Activated CD4-positive, alpha-beta memory T cell treated with anti-CD3 and anti-CD28 coated beads, Interleukin-2, amount 10 ng/mL, durations not matched to agents 7 days and 5 days (primary cell): ENCODE measurements at regions not wholly inside any gene's neighbourhood (a gene's known extent, or its start where the extent isn't known, plus 50 kb on each side); places are given as distances from the start of the nearest gene placed in this dataset.

Source experiments
- CTCF ChIA-PET: fragments of 350-600 bp; sonication (Branson Sonifier 250); formaldehyde crosslinking; loops from one replicate; lab custom pipeline; 2021; ENCODE audit warnings: antibody characterized with exemption, inconsistent platforms; lab: Charles Lee
- POLR2A ChIA-PET: fragments of 350-600 bp; sonication (Branson Sonifier 250); formaldehyde crosslinking; loops from one replicate; lab custom pipeline; 2021; ENCODE audit warnings: antibody characterized with exemption; lab: Charles Lee
- DNase-seq: peaks from one replicate; pipeline ENCODE4 v3.0.0-alpha.2; 2020
- H3K27ac Mint-ChIP-seq: one replicate; pipeline ENCODE4 v1.8.0; 2021; ENCODE audit warnings: mild to moderate bottlenecking, mixed read lengths
- H3K27me3 Mint-ChIP-seq: one replicate; pipeline ENCODE4 v1.8.0; 2021; ENCODE audit warnings: mixed read lengths
- H3K36me3 Mint-ChIP-seq: one replicate; pipeline ENCODE4 v1.8.0; 2021; ENCODE audit warnings: low read depth, mixed read lengths
- H3K4me1 Mint-ChIP-seq: one replicate; pipeline ENCODE4 v1.8.0; 2021; ENCODE audit warnings: mixed read lengths
- H3K4me3 Mint-ChIP-seq: one replicate; pipeline ENCODE4 v1.8.0; 2021; ENCODE audit warnings: mild to moderate bottlenecking, mixed read lengths
- H3K9me3 Mint-ChIP-seq: one replicate; pipeline ENCODE4 v1.8.0; 2021; ENCODE audit warnings: mixed read lengths

DNA sequence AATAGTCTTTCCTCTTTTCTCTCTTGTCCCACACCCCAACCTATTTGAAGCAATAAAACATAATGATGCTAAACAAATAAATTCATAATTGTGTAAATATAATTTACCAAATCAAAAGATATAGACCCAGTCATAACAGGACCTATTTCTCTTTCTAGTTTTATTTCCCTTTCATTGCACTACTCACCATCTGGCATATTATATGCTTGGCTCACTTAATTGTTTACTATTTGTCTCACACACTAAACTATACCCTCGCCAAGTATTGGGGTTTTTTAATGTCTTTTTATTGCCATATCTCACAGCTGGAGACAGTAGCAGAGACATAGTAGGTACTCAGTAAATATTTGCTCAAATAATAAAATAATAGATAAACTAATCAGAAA is 597.5 kb upstream of the PCDH15 start:
- Mint-ChIP-seq H3K4me1 (no peaks in the 10 kb centered on the region), H3K4me3 (no peak overlapping the region), H3K36me3 (no peaks in the 10 kb centered on the region), H3K27ac (no peak overlapping the region), H3K27me3 (no peaks in the 10 kb centered on the region), H3K9me3 (peaks cover 2% of the 10 kb centered on the region)
- no peak for DNase-seq
- ChIA-PET CTCF (no interaction called here), POLR2A (no interaction called here)

DNA sequence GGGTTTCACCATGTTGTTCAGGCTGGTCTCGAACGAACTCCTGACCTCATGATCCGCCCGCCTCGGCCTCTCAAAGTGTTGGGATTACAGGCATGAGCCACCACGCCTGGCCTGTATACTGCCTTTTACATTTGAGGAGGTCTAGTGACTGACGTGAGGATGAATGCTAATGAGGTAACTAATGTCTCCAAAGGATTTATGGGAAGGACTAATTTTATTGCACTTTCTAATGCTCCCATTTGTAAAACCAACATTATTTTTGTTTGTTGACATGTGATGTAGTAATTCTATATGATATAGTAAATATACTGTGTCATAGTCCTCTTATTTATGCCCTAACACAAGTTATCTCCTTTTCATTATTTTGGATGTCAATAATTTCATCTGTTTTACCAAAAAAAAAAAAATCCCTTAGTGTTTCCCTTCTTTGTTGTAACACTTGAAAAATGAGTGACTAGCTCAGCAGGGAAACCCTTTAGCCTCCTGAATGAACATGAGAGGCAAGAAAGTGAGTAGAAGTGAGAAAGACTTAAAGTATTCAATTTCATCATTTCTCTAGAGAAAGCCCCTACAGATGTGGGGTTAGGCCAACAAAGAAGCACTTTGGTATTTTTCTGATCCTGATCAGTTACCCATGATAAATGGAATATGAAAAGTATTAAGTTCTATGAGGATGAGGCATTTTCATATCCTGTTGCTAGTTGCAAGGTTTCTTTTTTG is 596.9 kb upstream of the PCDH15 start:
- CTCF ChIA-PET: no interaction called here
- DNase-seq: no peak
- Mint-ChIP-seq H3K27ac (no peak overlapping the region), H3K4me1 (no peaks in the 10 kb centered on the region), H3K9me3 (peaks cover 2% of the 10 kb centered on the region), H3K36me3 (no peaks in the 10 kb centered on the region), H3K27me3 (no peaks in the 10 kb centered on the region), H3K4me3 (no peak overlapping the region)
- POLR2A ChIA-PET: no interaction called here

DNA sequence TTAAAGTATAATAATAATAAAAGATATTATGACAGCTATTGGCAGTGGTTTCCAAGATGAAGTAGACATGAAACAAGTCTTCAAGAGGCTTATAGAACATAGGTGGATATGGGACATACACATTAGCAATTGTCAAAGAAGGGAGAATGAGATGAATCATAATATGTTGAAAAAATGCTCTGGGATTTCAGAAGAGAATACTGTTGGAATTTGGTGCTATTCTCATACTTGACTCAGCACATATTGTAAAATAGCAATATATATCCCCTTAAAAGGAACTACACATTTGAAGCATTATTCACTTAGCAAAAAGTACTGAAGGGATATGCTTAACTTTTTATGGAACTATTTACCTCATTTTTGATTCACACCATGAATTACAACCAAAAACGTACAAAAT is 577.2 kb upstream of the PCDH15 start:
- ChIA-PET CTCF (no interaction called here), POLR2A (no interaction called here)
- Mint-ChIP-seq H3K36me3 (no peaks in the 10 kb centered on the region), H3K27ac (no peak overlapping the region), H3K9me3 (peaks cover 2% of the 10 kb centered on the region), H3K4me1 (no peaks in the 10 kb centered on the region), H3K4me3 (no peak overlapping the region), H3K27me3 (no peaks in the 10 kb centered on the region)
- DNase-seq: no peak

DNA sequence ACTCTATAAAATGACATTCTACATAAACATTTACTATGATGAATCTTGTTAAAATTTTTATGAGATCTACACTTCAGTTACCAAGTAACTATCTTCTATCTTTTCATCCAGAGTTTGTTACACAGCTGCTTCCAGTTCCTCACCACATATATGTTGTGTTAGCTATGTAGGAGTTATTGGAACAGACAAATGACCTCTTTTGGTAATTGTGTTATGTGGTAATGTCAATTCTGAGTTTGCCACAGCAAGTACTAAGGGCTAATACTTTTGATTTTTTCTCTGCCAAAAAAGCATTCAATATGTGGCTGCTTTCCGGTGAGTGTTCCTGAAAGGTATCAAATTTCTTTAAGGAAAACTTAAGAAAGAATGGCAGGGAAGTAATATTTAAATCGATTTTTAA is 573.9 kb upstream of the PCDH15 start:
- Mint-ChIP-seq H3K9me3 (peaks cover 6% of the 10 kb centered on the region), H3K36me3 (no peaks in the 10 kb centered on the region), H3K4me1 (no peaks in the 10 kb centered on the region), H3K27ac (no peak overlapping the region), H3K27me3 (no peaks in the 10 kb centered on the region), H3K4me3 (no peak overlapping the region)
- POLR2A ChIA-PET: no interaction called here
- DNase-seq: no peak
- CTCF ChIA-PET: no interaction called here

DNA sequence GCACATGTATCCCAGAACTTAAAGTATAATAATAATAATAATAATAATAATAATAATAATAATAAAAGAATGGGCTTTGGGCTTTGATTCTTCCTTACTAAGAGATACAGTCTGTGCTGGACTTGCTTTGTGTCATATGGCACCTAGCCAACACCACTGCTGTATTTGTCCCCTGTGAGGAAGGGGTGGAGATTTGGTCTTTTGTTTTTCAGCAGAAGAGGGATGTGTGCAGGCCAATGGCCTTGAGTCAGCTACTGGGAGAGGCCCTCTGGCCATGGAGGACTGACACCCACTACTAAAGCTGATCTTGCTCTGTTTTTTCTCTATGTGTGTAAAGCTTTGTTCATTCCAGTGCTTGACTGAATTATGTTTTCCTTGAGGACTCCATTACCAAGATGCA is 573.0 kb upstream of the PCDH15 start:
- H3K4me3 Mint-ChIP-seq: no peak overlapping the region
- H3K9me3 Mint-ChIP-seq: peaks cover 6% of the 10 kb centered on the region
- no peak overlapping the region for H3K27ac Mint-ChIP-seq
- CTCF ChIA-PET: no interaction called here
- no peaks in the 10 kb centered on the region for H3K27me3 Mint-ChIP-seq
- no peaks in the 10 kb centered on the region for H3K36me3 Mint-ChIP-seq
- POLR2A ChIA-PET: no interaction called here
- H3K4me1 Mint-ChIP-seq: no peaks in the 10 kb centered on the region
- DNase-seq: no peak

DNA sequence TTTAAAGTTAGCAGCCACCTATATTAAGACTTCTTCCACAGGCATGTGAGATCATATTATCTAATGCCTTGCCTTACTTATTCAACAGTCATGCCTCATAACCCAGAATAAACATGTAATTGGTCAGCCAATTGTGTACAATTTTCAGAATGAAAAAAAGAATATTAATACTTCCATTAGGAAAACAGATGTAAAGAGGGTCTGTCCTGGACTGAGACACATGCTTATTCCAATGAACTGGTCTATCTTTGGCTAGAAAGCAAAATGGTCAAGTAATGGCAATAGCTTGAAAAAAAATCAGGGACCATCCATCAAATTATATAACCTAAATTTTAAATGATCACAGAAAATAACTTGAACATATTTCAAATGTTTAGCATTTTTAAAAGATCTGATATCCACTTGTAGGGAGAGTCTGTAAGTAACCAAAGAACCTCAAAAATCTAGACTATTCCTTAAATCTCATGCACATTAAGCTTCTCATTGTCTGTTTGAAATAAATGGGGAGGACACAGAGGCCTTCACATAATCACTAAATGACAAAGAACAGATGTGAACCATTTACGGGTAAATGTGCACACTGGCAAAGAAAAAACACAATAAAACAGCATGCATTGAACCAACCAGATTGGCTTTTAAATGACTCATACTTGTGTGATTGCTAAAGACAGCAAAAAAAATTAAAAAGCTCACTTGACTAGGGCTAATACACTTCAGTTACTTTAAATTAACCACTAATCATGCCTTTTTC is 568.8 kb upstream of the PCDH15 start:
- no peaks in the 10 kb centered on the region for H3K4me1 Mint-ChIP-seq
- H3K27ac Mint-ChIP-seq: no peak overlapping the region
- POLR2A ChIA-PET: no interaction called here
- H3K36me3 Mint-ChIP-seq: no peaks in the 10 kb centered on the region
- H3K27me3 Mint-ChIP-seq: no peaks in the 10 kb centered on the region
- no peak for DNase-seq
- peaks cover 6% of the 10 kb centered on the region for H3K9me3 Mint-ChIP-seq
- H3K4me3 Mint-ChIP-seq: no peak overlapping the region
- CTCF ChIA-PET: no interaction called here

DNA sequence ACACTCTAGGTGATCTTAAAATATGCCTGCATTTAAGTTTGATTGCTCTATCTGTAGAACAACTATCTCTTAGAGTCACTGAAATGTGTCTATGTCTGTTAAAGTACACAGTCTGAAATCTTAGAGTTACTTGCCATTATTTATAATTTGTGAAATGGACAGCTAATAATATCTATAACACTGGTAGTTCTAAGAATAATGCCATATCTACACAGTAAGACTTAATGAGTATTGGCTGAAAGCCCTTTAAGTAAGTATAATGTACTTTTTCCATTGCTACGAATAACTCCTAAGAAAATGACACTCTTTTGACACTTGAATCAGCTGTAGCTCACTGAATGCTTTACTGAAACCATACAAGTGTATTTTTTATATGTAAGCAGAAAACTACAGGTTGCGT is 567.4 kb upstream of the PCDH15 start:
- no peaks in the 10 kb centered on the region for H3K36me3 Mint-ChIP-seq
- H3K4me1 Mint-ChIP-seq: no peaks in the 10 kb centered on the region
- ChIA-PET POLR2A (no interaction called here), CTCF (no interaction called here)
- H3K9me3 Mint-ChIP-seq: peaks cover 6% of the 10 kb centered on the region
- H3K27me3 Mint-ChIP-seq: no peaks in the 10 kb centered on the region
- DNase-seq: no peak
- H3K4me3 Mint-ChIP-seq: no peak overlapping the region
- no peak overlapping the region for H3K27ac Mint-ChIP-seq

DNA sequence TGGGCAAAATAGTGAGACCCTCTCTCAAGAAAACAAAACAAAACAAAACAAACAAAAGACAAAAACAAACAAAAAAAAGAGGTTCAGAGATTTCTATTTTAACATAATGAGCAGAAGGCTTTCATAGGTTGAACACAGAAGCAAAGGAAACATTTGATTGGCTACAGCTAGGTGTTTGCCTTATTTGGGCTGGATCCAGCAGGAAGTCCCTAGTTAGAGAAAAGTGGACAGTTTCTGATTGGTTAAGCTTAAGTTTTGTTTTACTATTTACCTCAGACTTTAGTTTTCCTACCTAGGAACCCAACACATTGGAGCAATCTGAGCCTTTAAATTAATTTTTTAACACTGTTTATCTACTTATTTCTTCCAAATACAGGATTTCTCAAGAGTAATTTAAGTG is 566.5 kb upstream of the PCDH15 start:
- DNase-seq: no peak
- H3K36me3 Mint-ChIP-seq: no peaks in the 10 kb centered on the region
- H3K4me1 Mint-ChIP-seq: no peaks in the 10 kb centered on the region
- no peak overlapping the region for H3K4me3 Mint-ChIP-seq
- ChIA-PET POLR2A (no interaction called here), CTCF (no interaction called here)
- H3K9me3 Mint-ChIP-seq: peaks cover 9% of the 10 kb centered on the region
- H3K27ac Mint-ChIP-seq: no peak overlapping the region
- no peaks in the 10 kb centered on the region for H3K27me3 Mint-ChIP-seq

DNA sequence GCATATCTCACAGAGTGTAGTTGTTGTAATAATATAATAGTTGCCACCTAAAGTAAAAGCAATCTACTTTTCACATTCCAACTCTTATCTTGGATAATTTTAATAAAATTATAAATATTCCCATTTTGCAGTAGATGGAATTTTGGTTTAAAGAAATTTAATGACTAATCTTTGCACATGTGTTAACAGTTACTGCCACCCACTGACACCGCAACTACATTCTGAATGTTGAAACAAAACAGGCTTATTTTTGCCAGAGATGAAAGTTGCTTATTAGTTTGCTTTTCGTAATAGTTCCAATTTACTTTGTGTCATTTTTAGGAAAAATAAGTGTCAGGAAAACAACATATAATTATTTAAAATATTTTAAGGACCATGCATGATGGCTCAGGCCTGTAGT is 557.5 kb upstream of the PCDH15 start:
- H3K4me1 Mint-ChIP-seq: no peaks in the 10 kb centered on the region
- H3K36me3 Mint-ChIP-seq: no peaks in the 10 kb centered on the region
- H3K4me3 Mint-ChIP-seq: no peak overlapping the region
- no peak for DNase-seq
- peaks cover 11% of the 10 kb centered on the region for H3K9me3 Mint-ChIP-seq
- ChIA-PET CTCF (no interaction called here), POLR2A (no interaction called here)
- H3K27ac Mint-ChIP-seq: no peak overlapping the region
- H3K27me3 Mint-ChIP-seq: no peaks in the 10 kb centered on the region

DNA sequence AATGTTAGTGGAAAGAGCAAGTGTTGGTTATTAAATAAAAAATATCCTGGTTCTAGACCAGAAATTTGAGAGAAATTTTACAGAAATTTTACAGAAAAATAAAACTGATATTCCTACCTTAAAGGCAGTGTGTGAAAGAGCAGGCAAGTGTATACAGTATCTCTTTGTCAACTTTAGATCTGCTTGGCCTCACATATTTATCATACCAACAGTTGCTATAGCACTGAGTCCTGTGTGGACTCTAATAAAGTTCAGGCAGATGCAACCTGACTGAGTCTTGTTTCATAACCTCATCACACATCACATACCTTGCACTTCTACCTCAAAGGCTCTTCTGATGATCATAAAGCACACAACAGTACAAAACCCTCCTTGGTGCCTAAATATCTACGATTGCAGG is 552.4 kb upstream of the PCDH15 start:
- ChIA-PET CTCF (no interaction called here), POLR2A (no interaction called here)
- Mint-ChIP-seq H3K4me3 (no peak overlapping the region), H3K27ac (no peak overlapping the region), H3K36me3 (no peaks in the 10 kb centered on the region), H3K9me3 (peaks cover 8% of the 10 kb centered on the region), H3K4me1 (no peaks in the 10 kb centered on the region), H3K27me3 (no peaks in the 10 kb centered on the region)
- no peak for DNase-seq

DNA sequence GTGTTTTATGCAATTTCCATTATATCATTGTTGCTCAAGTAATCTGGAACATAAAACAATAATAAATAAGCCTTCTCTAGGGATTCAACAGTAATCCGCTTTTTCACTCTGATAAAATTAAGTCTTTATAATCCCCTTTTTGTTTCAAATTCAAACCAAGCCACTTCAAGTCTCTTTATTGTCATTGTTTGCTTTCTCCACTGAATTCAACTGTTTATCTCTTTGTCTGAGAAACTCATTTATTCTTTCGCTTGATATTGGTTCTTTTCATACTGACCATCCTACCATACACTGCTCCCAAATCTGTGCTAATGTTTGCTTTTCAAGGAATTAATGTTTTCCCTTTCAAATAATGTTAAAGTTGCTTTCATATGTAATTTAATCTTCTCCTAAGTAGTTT is 550.4 kb upstream of the PCDH15 start:
- Mint-ChIP-seq H3K9me3 (peaks cover 8% of the 10 kb centered on the region), H3K27me3 (no peaks in the 10 kb centered on the region), H3K4me1 (no peaks in the 10 kb centered on the region), H3K36me3 (no peaks in the 10 kb centered on the region), H3K27ac (no peak overlapping the region), H3K4me3 (no peak overlapping the region)
- ChIA-PET POLR2A (no interaction called here), CTCF (interaction anchor here (0.6 kb wide), 1 partner anchor 101 kb away, joined by 3 read pairs; no protein-coding TSS in a partner anchor)
- no peak for DNase-seq

DNA sequence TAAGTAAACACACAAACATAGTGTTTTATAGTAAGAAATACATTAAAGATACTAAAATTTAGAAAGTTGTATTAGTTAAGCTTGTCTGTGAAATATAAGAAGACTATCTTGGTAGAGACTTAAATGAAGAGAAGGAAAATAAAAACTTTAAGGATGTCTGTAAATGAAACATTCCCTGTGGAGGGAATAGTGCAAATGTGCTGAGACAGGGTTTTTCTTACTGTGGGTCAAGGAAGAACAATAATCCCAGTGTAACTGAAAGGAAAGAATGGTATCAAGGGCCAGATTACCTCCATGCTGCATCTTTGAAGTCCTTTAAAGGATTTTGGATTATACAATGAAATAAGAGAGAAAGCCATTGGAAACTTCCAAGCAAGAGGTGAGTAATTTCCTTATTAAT is 547.5 kb upstream of the PCDH15 start:
- no peak overlapping the region for H3K27ac Mint-ChIP-seq
- ChIA-PET CTCF (no interaction called here), POLR2A (no interaction called here)
- no peaks in the 10 kb centered on the region for H3K27me3 Mint-ChIP-seq
- no peak for DNase-seq
- peaks cover 6% of the 10 kb centered on the region for H3K9me3 Mint-ChIP-seq
- H3K36me3 Mint-ChIP-seq: no peaks in the 10 kb centered on the region
- no peak overlapping the region for H3K4me3 Mint-ChIP-seq
- no peaks in the 10 kb centered on the region for H3K4me1 Mint-ChIP-seq

DNA sequence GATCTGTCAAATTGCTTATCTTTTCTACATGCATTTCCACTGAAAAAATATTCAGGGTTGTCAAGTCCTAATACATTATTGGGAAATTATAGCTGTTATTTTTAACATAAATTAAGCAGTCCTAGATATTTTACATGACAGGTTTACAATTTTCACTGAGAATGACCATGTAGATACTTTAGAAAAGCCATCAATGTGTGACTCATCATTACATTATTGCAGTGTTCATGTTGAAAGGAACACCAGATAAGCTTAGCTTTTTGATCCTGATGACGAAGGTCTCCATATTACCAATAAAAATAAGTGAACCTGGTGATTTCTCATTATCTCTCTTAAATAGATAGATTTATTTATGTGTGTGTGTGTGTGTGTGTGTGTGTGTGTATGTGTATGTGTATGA is 529.5 kb upstream of the PCDH15 start:
- POLR2A ChIA-PET: no interaction called here
- no peaks in the 10 kb centered on the region for H3K27me3 Mint-ChIP-seq
- CTCF ChIA-PET: no interaction called here
- peaks cover 3% of the 10 kb centered on the region for H3K9me3 Mint-ChIP-seq
- H3K27ac Mint-ChIP-seq: no peak overlapping the region
- no peaks in the 10 kb centered on the region for H3K36me3 Mint-ChIP-seq
- H3K4me1 Mint-ChIP-seq: no peaks in the 10 kb centered on the region
- no peak overlapping the region for H3K4me3 Mint-ChIP-seq
- no peak for DNase-seq

DNA sequence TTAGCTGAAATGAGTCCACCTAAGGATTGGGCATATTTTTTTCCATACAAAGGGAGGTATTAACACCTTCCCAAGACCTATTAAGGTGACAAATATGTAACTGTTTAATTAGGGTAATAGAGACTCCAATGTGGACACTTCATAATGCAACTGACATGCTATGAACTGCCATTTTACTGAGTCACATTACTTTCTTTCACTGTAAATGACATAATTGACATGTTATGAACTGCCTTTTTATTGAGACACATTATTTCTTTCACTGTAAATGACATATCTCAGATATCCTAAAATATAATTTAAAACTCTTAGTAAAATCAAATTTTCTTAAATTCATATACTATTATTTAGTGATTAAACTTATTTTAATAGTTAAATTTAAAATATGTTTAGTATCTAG is 528.8 kb upstream of the PCDH15 start:
- Mint-ChIP-seq H3K27ac (no peak overlapping the region), H3K4me3 (no peak overlapping the region), H3K4me1 (no peaks in the 10 kb centered on the region), H3K27me3 (no peaks in the 10 kb centered on the region), H3K36me3 (no peaks in the 10 kb centered on the region), H3K9me3 (peaks cover 6% of the 10 kb centered on the region)
- ChIA-PET CTCF (interaction anchor here (0.5 kb wide), 1 partner anchor 297 kb away, joined by 4 read pairs; no protein-coding TSS in a partner anchor), POLR2A (no interaction called here)
- DNase-seq: no peak
